CD4-positive, alpha-beta T cell treated with Interleukin-15 for 1 hour (primary cell): ENCODE measurements at regions not wholly inside any gene's neighbourhood (a gene's known extent, or its start where the extent isn't known, plus 50 kb on each side); places are given as distances from the start of the nearest gene placed in this dataset.

ENCODE experiments used
- DNase-seq: peaks from one replicate; pipeline ENCODE4 v3.0.0-alpha.2; 2020

GRCh38 chr10:121102706-121103105 lies 251.5 kb downstream of the WDR11 start:
- no peak for DNase-seq

DNA sequence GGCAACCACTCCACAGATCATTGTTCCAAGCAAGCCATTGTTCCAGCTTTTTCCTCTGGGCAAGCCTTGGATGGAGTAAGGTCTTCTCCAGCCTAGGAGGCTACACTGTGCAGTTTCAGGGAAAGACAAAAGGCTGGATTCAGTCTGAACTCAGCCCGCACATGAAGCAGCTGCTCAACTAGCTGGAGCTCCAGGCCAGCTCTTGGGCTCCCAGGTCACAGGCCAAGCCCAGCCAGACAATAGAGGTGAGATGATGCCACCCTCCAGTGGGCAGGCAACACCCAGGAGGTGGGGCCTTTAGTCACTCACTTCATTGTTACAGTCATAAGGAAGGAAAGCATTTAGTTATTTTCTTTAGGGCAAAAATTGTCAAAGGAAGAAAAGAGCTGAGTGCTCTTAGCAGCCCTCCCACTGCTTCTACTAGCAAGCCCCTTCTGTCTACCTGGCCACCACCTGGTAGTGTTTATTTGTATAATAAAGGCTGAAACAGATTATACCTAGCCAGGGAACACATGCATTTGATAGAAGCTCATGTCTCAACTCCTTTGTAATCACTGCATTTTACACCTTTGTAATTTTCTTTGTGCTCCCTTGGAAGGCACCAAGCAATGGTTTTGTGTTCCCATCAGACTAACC lies 253.4 kb downstream of the WDR11 start:
- DNase-seq, result no peak

DNA sequence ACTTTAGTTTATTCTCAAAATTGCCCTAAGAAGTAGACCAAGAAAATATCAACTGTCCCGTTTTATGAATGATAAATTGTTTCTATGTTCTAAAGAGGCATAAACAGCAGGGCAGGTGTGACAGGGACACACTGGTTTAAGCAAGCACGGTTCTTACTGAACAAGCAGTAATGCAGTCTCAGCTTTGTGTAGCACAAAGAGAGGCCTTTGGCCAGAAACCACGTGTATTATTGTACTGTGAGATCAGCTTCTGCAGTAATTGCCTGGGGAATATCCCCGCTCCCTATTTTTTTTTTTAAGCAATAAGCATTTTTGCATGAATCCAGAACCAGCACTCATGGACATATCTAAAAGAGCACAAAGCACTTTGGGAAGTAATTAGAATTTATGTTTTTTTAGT lies 255.4 kb downstream of the WDR11 start:
- DNase-seq, result no peak

DNA sequence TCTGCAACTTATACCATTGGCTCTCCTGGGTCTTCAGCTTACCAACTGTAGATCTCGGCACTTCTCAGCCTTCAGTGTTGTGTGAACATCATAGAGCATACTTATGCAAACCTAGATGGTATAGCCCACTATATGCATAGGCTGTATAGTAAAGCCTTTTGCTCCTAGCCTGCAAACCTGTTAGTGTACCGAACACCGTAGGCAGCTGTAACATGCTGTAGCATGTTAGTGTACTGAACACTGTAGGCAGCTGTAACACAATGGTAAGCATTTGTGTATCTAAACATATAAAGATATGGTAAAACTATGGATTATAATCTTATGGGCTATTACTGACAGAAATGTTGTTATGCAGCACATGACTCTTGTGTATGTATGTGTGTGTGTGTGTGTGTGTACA lies 256.9 kb downstream of the WDR11 start:
- no peak for DNase-seq

- DNase-seq, result no peak
Observed at GRCh38 chr10:121110369-121110768, 259.2 kb downstream of the WDR11 start.

DNA sequence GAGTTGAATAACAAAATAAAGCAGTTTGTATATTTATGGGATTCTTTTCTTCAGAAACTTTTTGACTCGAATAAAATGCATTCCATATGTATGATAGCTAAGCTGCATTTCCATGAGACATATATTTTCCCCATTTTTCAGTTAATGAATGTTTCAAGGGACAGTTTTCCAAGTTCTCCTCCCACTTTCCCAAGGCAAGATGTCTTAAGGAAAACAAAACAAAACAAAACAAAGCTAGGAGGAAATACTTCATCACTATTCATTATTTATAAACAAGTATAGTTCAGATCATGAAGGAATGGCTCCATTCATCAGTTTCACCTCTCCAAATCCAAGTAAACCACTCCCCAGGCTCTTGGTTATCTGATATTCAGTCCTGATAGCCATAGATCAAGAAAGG lies 261.0 kb downstream of the WDR11 start:
- DNase-seq, result no peak

DNA sequence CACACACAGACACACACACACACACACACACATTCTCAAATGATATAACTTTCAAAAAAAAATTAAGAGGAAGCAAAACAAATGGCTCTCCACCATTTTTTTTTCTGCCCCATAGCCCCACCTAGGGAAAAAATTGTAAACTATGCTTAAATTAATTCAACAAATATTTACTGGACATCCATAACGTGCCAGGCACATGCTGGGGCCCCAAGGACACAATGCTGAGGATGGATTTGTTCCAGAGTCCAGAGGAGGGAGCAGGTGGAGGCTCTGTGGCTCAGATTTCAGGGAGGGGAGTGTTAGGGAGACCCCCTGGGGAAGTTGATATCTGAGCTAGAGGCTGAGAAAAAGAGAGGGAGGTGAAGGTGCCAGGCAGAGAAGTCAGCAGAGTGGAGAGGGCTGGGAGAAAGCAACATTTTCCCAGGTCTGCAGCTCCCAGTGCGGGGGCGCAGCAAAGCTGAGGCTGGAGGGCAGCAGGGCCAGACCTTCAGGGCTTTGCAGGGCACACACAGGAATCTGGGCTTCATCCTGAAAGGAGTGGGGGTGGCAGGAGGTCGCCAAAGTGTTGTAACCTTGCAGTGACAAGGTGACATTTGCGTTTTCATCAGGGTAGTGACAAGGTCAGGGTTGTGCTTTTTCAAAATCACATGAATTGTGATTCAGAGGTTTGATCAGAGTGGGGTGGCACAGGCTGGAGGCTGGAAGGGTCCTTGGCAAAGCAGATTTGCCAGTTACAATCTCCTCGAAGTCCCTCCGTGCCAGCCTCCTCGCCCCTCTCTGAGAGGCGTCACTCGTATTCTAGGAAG lies 261.6 kb downstream of the WDR11 start:
- no peak for DNase-seq

DNA sequence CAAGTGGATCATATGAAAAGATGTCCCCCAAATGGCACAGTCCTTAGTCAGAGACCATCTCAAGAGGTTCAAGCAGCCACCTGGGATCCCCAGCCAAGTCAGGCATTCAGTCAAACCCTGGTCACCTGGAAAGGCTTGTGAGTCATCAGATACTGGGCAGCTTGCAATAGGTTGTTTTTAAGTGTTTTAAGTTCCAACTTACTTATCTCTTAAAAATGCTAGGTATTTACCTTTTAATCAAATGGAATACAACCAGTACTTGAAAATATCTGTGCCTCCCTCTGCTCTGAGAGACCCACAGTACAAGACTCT lies 262.2 kb downstream of the WDR11 start:
- DNase-seq, result no peak

DNA sequence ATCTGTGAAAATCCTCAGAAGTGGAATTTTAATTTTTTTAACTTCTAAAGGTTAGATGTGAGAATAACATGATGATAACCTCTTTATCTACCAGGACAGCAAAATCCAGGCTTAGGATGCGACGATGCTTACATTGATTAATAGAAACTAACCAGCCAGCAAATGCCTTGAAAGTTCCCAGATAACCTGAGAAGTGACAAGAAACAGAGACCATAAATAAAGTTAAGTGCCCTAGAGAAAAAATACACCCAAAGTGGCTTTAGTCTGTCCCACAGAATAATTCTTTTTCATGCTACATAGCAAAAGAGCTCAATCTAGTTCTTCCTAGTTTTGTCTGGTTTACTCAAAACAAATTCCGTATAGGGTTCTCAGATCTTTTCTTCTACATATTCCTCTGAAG lies 262.7 kb downstream of the WDR11 start:
- no peak for DNase-seq

DNA sequence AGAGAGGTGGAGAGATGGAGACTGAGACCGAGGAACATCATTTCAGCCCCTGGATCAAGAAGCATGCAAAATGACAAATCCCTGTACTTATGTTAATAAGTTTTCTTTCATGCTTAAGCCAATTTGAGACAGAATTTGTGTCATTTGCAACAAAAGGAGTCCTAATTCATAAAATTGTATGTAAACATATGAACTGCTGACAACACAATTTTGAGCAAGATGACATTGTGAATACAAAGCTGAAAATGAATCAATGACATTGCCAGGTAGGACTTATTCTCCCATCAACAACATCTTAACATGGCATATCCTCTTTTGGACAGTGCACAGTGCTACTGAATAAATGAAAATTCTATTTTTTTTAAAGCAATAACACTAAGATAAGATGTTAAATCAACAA lies 264.0 kb downstream of the WDR11 start:
- no peak for DNase-seq

DNA sequence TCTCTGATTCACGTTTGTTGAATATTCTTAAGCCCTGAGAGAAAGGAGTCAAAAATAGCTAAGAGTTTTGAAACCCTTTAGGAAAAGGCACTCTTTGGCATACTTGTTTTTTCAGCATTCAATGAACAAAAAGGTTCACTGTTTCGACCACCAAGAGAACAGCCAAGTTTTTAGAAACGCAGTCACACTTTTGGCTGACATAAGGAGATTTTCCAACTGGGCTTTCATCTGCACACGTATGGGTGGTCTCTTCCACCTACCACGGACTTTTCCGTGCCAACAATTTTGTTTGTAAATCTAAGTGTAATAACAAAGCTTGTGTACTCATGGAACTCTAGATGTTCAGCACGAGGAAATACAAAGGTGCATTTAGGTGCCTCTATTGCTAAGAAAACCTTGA lies 270.3 kb downstream of the WDR11 start:
- no peak for DNase-seq

DNA sequence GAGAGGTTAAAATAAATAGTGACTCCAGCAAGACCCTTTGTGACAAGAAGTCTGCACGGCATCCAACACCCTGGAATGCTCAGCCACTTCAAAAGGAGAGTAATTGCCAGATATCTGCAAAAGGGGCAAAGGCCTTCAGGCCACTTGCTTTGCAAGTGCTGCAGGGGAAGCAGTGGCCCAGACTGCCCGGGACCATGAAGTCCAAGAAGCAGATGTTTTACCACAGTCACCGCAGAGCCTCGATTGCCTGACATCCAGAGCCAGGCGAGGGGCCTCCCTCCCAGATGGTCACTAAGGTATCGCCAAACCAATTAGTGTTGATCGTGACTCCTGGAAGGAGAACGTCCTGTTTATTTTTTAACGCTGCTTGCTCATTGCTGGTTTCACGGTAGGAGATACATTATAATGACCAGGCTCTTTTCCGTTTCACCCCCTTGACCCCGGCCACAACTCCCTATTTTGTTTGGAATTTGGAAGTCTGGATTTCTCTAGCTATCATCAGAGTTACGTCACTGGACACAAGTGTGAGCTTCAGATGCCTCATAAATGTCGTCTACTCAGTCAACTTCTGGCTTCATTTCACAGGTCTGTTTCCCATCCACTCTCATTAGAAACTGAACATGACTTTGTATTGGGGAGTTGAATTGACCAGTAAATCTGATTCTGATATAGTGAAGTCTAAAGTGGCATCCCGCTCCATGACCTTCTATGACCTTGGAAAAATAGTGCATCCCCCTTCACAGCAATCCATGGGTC lies 276.2 kb downstream of the WDR11 start:
- DNase-seq, result no peak

GRCh38 chr10:121128164-121128563 lies 277.0 kb downstream of the WDR11 start:
- no peak for DNase-seq

GRCh38 chr10:121129266-121129665 lies 278.1 kb downstream of the WDR11 start:
- no peak for DNase-seq

DNA sequence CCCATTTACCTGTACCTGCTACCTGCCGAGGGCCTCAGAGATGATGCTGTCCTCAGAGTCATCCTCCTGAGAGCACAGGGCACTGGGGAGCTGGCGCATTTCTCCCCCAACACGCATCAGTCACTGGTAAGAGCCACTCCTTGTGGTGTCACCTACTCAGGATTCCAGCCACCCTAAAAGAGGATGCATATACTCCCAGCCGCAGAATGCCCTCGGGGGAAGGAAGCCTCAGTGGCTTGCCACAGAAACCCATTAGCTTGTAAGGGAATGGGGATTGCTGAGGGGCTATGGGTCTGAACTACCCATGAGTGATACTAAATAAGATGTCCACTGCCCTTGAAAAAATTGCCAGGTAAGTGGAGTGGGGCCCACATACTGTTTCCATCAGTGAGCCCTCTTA lies 279.2 kb downstream of the WDR11 start:
- no peak for DNase-seq

GRCh38 chr10:121131014-121131413 lies 279.9 kb downstream of the WDR11 start:
- no peak for DNase-seq

DNA sequence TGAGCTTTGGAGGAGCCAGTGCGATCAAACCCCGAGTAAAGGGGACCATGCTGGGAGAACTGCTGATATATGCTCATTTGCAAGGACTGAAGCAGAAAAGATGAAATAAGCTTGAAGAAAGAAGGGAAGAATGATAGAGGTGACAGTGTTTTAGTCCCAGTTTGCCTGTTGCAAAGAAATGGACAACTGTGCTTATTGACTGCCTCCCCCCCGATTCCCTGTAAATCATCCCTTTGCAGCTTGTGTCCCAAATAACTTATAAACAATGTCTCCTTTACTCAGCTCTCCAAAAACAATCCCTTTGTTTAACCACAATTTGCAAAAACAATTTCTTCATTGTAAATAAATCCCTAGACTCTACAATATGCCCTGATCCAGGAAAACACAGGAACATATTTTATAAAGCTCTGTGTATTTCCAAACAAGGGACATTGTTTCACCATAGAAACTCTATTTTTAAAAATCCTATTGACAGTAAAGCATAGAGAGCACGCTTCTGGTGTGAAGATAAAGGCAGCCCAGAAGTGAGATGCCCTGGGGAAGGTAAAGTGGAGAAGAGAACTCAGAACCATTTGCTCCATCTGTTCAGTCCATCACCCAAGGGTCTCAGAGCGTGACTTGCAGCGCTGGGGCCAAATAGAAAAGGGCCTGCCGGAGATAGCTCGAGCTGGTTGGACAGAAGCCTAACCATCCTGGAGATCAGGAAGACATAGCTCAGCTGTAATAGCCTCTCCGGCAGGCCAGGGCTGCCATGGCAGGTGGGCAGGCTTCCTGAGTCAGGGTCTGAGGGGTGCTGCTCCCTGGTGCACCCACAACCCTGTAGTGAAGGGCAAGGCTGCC lies 280.5 kb downstream of the WDR11 start:
- no peak for DNase-seq

GRCh38 chr10:121132273-121132672 lies 281.1 kb downstream of the WDR11 start:
- no peak for DNase-seq

GRCh38 chr10:121133901-121134300 lies 282.7 kb downstream of the WDR11 start:
- DNase-seq, result no peak

DNA sequence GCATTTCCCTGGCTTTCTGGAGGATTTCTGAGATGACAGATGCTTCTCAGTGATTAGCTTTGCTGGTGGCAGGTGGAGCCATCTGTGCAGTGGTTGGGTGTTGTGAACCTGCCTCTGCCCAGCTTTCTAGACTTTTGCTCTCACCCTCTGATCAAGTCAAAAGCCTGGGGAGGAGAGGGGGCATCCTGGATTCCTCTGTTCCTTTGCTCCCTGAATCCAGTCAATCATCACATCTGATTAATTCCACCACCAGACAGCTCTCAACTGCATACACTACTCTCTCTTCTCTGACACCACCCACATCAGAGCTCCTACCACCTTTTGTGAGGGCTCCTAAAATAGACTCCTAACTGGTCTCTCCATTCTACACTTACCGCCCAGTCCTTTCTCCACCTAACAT lies 283.5 kb downstream of the WDR11 start:
- DNase-seq, result no peak

GRCh38 chr10:121135512-121135911 lies 284.4 kb downstream of the WDR11 start:
- no peak for DNase-seq

DNA sequence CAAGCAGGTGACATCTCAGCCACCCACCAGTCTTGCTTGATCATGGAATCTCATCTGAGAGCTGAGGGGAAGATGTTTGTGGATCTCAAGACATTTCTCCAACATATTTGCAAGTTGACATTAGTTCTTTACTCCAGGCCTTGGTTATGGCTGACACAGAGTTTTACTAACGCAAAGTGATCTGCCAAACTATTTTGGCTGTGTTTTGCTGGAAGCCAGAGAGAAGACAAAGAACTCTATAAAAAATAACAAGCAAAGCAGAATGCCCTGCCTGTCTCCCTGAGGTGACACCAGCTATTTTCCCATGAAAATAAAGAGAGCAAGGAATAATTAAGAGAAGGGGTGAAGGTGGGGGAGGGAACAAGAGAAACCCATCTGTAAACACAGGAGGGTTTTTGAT lies 286.4 kb downstream of the WDR11 start:
- DNase-seq, result no peak

DNA sequence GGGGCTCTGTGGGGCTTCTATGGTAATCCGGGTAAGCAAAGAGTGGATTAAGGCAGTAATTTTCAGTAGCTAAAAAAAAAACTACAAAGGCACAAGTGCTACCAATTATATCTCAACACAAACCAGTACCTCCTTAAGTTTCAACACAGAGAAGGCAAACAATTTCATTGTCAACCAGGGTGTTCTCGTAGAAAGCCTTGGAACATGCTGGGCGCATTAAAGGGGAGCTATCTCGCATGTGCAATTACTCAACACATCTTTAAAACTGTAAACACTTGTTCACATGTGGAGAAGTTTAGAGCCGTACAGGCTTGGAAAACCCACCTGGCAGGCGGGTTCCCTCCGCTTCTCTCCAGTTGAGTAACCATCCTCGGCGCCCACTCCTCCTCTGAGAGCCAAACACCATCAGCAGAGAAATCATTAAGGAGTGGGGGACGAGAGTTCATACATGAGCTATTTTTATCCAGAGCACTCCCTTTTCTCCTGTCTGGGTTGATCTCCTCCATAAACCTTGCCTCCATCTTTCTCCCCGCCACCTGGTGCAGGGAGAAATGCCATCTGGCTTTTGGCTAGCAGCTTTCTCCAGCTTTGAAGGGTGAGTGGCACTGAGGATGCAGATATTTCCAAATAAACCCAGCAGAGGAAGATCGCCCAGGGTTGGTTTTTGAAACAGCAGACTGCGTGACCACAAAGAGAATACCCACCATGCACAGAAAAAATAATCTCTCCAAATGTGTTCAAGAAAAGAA lies 287.1 kb downstream of the WDR11 start:
- no peak for DNase-seq
